Right lobe of liver (tissue), 4 donors: ENCODE measurements at regions not wholly inside any gene's neighbourhood (a gene's known extent, or its start where the extent isn't known, plus 50 kb on each side); places are given as distances from the start of the nearest gene placed in this dataset.

Experiments used
- POLR2A ChIP-seq: fragments of 450-650 bp; IDR thresholded peaks from one replicate; pipeline ENCODE4 v1.6.1; 2017; ENCODE audit warnings: antibody characterized with exemption, mild to moderate bottlenecking
- TF ChIP-seq, protein P1 (sequence below), 4 donors: fragments of 200-600 bp in 3 of 4; fragments of 450-650 bp in 1 of 4; IDR thresholded peaks; one replicate each; pipeline versions ENCODE4 v1.5.1 to v1.8.0; 2016 to 2022; ENCODE audit warnings: antibody characterized with exemption in 4 of 4, mild to moderate bottlenecking in 2 of 4
- donor health status: DM: no; HTN: no; CAD: no.
- donor health status: DM: no; HTN: no; CAD: no.
- donor health status: DM: no; HTN: yes; CAD: no.

DNA sequence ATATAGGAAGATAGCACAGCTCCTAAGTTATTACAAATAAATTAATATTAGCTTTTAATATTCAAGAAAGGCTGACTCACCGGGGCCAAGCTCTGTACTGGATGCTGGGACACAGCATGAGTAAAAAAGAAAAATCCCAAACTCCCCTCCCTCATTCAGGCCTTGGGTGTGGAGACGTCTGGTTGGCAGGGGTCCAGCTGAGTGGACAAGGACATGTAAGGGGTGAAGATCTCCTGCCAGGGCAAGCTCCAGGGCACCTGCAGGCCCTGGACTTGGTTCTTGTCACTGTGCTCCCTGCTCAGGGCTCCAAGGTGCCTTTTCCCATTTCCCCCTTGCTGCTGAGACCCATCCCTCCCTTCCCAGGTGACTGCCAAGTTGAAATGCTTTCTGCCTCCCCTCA is 388.5 kb downstream of the ENC1 start:
- no peak for TF ChIP-seq POLR2A
- TF ChIP-seq, protein P1, sequence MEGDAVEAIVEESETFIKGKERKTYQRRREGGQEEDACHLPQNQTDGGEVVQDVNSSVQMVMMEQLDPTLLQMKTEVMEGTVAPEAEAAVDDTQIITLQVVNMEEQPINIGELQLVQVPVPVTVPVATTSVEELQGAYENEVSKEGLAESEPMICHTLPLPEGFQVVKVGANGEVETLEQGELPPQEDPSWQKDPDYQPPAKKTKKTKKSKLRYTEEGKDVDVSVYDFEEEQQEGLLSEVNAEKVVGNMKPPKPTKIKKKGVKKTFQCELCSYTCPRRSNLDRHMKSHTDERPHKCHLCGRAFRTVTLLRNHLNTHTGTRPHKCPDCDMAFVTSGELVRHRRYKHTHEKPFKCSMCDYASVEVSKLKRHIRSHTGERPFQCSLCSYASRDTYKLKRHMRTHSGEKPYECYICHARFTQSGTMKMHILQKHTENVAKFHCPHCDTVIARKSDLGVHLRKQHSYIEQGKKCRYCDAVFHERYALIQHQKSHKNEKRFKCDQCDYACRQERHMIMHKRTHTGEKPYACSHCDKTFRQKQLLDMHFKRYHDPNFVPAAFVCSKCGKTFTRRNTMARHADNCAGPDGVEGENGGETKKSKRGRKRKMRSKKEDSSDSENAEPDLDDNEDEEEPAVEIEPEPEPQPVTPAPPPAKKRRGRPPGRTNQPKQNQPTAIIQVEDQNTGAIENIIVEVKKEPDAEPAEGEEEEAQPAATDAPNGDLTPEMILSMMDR (IDR thresholded peaks at IDR 0.05) = no peak
